HEK293 (cell line): ENCODE measurements at regions not wholly inside any gene's neighbourhood (a gene's known extent, or its start where the extent isn't known, plus 50 kb on each side); places are given as distances from the start of the nearest gene placed in this dataset.

Experiments used
- CTCF ChIA-PET: fragments of 350-600 bp; formaldehyde crosslinking; extraction: SDS; loops from one replicate; lab custom pipeline; 2021; ENCODE audit warnings: antibody characterized with exemption; lab: Yijun Ruan, JAX
- POLR2A ChIA-PET: fragments of 300-600 bp; formaldehyde crosslinking; extraction: SDS; loops from one replicate; lab custom pipeline; 2020; ENCODE audit warnings: antibody characterized with exemption, inconsistent platforms; lab: Yijun Ruan, JAX
- H3K27ac ChIP-seq: fragments of 200-500 bp; sonication (Bioruptor generic); 2 replicates; pipeline ENCODE4 v1.5.1; 2014; ENCODE audit warnings: low read depth, low read length, control low read depth, inconsistent platforms; ENCODE audit errors: extremely low read depth
- H3K36me3 ChIP-seq, 2 experiments: fragments of 200-500 bp in 1 of 2; sonication (Bioruptor generic) in 1 of 2; 1 replicate in 1 of 2; 2 replicates in 1 of 2; pipeline ENCODE4 v1.5.1; 2014 to 2017; ENCODE audit warnings: inconsistent platforms in 2 of 2, low read length in 2 of 2; ENCODE audit not compliant: control insufficient read depth in 2 of 2, insufficient read depth in 1 of 2
- H3K4me1 ChIP-seq: fragments of 200-500 bp; sonication (Bioruptor generic); 2 replicates; pipeline ENCODE4 v1.5.1; 2014; ENCODE audit warnings: mild to moderate bottlenecking, low read length, inconsistent platforms; ENCODE audit not compliant: control insufficient read depth, insufficient read depth
- H3K4me3 ChIP-seq: 2 replicates; pipeline ENCODE4 v1.5.1; 2011; ENCODE audit warnings: low read depth, mild to moderate bottlenecking, control low read depth, low read length, moderate library complexity
- H3K9me3 ChIP-seq: fragments of 200-500 bp; sonication (Bioruptor generic); 2 replicates; pipeline ENCODE4 v1.5.1; 2014; ENCODE audit warnings: low read depth, low read length, inconsistent platforms; ENCODE audit not compliant: control insufficient read depth, insufficient read depth
- FEZF1 ChIP-seq: fragments of 450-650 bp; formaldehyde crosslinking; IDR thresholded peaks from 2 replicates; pipeline ENCODE4 v1.5.1; 2016; ENCODE audit warnings: missing biosample characterization, missing genetic modification characterization
- GLI4 ChIP-seq: fragments of 450-650 bp; formaldehyde crosslinking; IDR thresholded peaks from 2 replicates; pipeline ENCODE4 v1.5.1; 2016; ENCODE audit warnings: missing biosample characterization, missing genetic modification characterization
- KLF1 ChIP-seq: fragments of 450-650 bp; formaldehyde crosslinking; IDR thresholded peaks from 2 replicates; pipeline ENCODE4 v1.5.1; 2016; ENCODE audit warnings: missing biosample characterization, missing genetic modification characterization
- MEIS1 ChIP-seq: sonication (generic); formaldehyde crosslinking; IDR thresholded peaks from 2 replicates; pipeline ENCODE4 v1.8.1; 2022; ENCODE audit warnings: missing genetic modification reagents, mild to moderate bottlenecking, borderline replicate concordance
- MYNN ChIP-seq: fragments of 450-650 bp; formaldehyde crosslinking; IDR thresholded peaks from 2 replicates; pipeline ENCODE4 v1.5.1; 2016; ENCODE audit warnings: missing biosample characterization, missing genetic modification characterization, borderline replicate concordance
- OSR2 ChIP-seq: fragments of 450-650 bp; formaldehyde crosslinking; IDR thresholded peaks from 2 replicates; pipeline ENCODE4 v1.5.1; 2016; ENCODE audit warnings: missing biosample characterization, missing genetic modification characterization
- SALL2 ChIP-seq: fragments of 450-650 bp; formaldehyde crosslinking; IDR thresholded peaks from 2 replicates; pipeline ENCODE4 v1.5.0; 2017; ENCODE audit warnings: missing biosample characterization, mild to moderate bottlenecking, missing genetic modification characterization, borderline replicate concordance
- ZBTB17 ChIP-seq: fragments of 450-650 bp; formaldehyde crosslinking; IDR thresholded peaks from 2 replicates; pipeline ENCODE4 v1.5.1; 2016; ENCODE audit warnings: missing biosample characterization, missing genetic modification characterization
- ZFP37 ChIP-seq: fragments of 450-650 bp; formaldehyde crosslinking; IDR thresholded peaks from 2 replicates; pipeline ENCODE4 v1.5.1; 2016; ENCODE audit warnings: missing biosample characterization, missing genetic modification characterization
- ZNF121 ChIP-seq: fragments of 450-650 bp; formaldehyde crosslinking; IDR thresholded peaks from 2 replicates; pipeline ENCODE4 v1.5.1; 2016; ENCODE audit warnings: missing biosample characterization, missing genetic modification characterization
- ZNF19 ChIP-seq: fragments of 450-650 bp; formaldehyde crosslinking; IDR thresholded peaks from 2 replicates; pipeline ENCODE4; 2016; ENCODE audit warnings: missing biosample characterization, missing genetic modification characterization, low read depth
- ZNF2 ChIP-seq: fragments of 450-650 bp; formaldehyde crosslinking; IDR thresholded peaks from 2 replicates; pipeline ENCODE4 v1.5.1; 2016; ENCODE audit warnings: missing biosample characterization, missing genetic modification characterization
- ZNF211 ChIP-seq: fragments of 450-650 bp; formaldehyde crosslinking; IDR thresholded peaks from 2 replicates; pipeline ENCODE4 v1.5.1; 2016; ENCODE audit warnings: low read depth, missing biosample characterization, missing genetic modification characterization
- ZNF391 ChIP-seq: fragments of 450-650 bp; formaldehyde crosslinking; IDR thresholded peaks from 2 replicates; pipeline ENCODE4 v1.5.1; 2016; ENCODE audit warnings: low read depth, missing biosample characterization, missing genetic modification characterization, borderline replicate concordance
- ZNF514 ChIP-seq: fragments of 450-650 bp; formaldehyde crosslinking; IDR thresholded peaks from 2 replicates; pipeline ENCODE4 v1.5.1; 2016; ENCODE audit warnings: missing biosample characterization, missing genetic modification characterization
- ZNF544 ChIP-seq: fragments of 450-650 bp; formaldehyde crosslinking; IDR thresholded peaks from 2 replicates; pipeline ENCODE4 v1.5.0; 2017; ENCODE audit warnings: missing biosample characterization, missing genetic modification characterization
- ZNF623 ChIP-seq: fragments of 450-650 bp; formaldehyde crosslinking; IDR thresholded peaks from 2 replicates; pipeline ENCODE4 v1.5.1; 2016; ENCODE audit warnings: missing biosample characterization, missing genetic modification characterization
- ZNF654 ChIP-seq: fragments of 450-650 bp; formaldehyde crosslinking; IDR thresholded peaks from 2 replicates; pipeline ENCODE4 v1.5.1; 2016; ENCODE audit warnings: low read depth, missing biosample characterization, missing genetic modification characterization
- ZNF658 ChIP-seq: fragments of 450-650 bp; formaldehyde crosslinking; IDR thresholded peaks from 2 replicates; pipeline ENCODE4; 2016; ENCODE audit warnings: missing biosample characterization, missing genetic modification characterization
- ZNF677 ChIP-seq: fragments of 450-650 bp; IDR thresholded peaks from 2 replicates; pipeline ENCODE4 v1.5.0; 2018; ENCODE audit warnings: missing biosample characterization, mild to moderate bottlenecking, missing genetic modification characterization, moderate library complexity
- ZNF76 ChIP-seq: fragments of 450-650 bp; formaldehyde crosslinking; IDR thresholded peaks from 2 replicates; pipeline ENCODE4; 2016; ENCODE audit warnings: low read depth, missing biosample characterization, missing genetic modification characterization, borderline replicate concordance
- ZNF768 ChIP-seq: fragments of 450-650 bp; formaldehyde crosslinking; IDR thresholded peaks from 2 replicates; pipeline ENCODE4 v1.5.1; 2018; ENCODE audit warnings: missing biosample characterization, mild to moderate bottlenecking, missing genetic modification characterization
- ZNF792 ChIP-seq: fragments of 450-650 bp; formaldehyde crosslinking; IDR thresholded peaks from 2 replicates; pipeline ENCODE4 v1.5.1; 2016; ENCODE audit warnings: missing biosample characterization, missing genetic modification characterization
- TF ChIP-seq, protein P1 (sequence below): fragments of 450-650 bp; formaldehyde crosslinking; IDR thresholded peaks from 2 replicates; pipeline ENCODE4 v1.5.1; 2016; ENCODE audit warnings: missing biosample characterization, missing genetic modification characterization
- TF ChIP-seq, protein P2 (sequence below): fragments of 450-650 bp; formaldehyde crosslinking; optimal IDR thresholded peaks from 2 replicates; pipeline ENCODE3; 2016; ENCODE audit warnings: missing biosample characterization, mild to moderate bottlenecking, missing genetic modification characterization
- TF ChIP-seq, protein P3 (sequence below): fragments of 450-650 bp; formaldehyde crosslinking; IDR thresholded peaks from 2 replicates; pipeline ENCODE4 v1.5.1; 2016; ENCODE audit warnings: missing biosample characterization, missing genetic modification characterization

DNA sequence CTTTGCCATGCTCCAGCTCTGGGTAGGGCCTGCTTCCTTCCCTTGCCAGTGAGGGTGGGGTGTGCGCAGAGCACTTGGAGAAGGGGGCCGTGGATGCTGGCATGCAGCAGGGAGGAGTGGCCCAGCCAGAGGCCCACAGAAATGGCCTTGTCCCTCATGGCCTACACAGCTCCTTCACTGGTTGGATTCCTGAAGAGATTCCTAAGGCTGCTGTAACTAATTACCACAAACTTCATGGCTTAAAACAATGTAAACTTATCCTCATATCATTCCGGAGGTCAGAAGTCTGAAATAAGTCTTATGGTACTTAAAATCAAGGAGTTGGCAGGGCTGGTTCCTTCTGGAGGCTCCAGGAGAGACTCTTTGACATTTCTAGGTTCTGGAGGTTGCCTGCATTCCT, 195.2 kb downstream of the GLI2 start:
- H3K27ac ChIP-seq = no peak overlapping the region
- peaks cover 15% of the 10 kb centered on the region for H3K4me1 ChIP-seq
- TF ChIP-seq ZNF211 (no peak), ZNF768 (no peak), ZFP37 (no peak), ZNF121 (no peak), ZNF2 (no peak), ZNF654 (no peak), ZNF677 (tag by site-specific recombination) (no peak), ZNF76 (tag by site-specific recombination) (no peak), ZNF19 (tag by site-specific recombination) (no peak), KLF1 (no peak), GLI4 (no peak), MEIS1 (CRISPR knock-in tag) (no peak), ZNF792 (tag by site-specific recombination) (no peak), OSR2 (tag by site-specific recombination) (no peak), ZNF391 (tag by site-specific recombination) (no peak), MYNN (tag by site-specific recombination) (no peak), ZNF658 (tag by site-specific recombination) (no peak)
- no peak overlapping the region for H3K4me3 ChIP-seq
- no peaks in the 10 kb centered on the region for H3K9me3 ChIP-seq
- POLR2A ChIA-PET = no interaction called here
- H3K36me3 ChIP-seq = peaks cover 0 to 7% of the 10 kb centered on the region in 2 experiments; a peak in 2 of 3 replicates
- CTCF ChIA-PET = no interaction called here

DNA sequence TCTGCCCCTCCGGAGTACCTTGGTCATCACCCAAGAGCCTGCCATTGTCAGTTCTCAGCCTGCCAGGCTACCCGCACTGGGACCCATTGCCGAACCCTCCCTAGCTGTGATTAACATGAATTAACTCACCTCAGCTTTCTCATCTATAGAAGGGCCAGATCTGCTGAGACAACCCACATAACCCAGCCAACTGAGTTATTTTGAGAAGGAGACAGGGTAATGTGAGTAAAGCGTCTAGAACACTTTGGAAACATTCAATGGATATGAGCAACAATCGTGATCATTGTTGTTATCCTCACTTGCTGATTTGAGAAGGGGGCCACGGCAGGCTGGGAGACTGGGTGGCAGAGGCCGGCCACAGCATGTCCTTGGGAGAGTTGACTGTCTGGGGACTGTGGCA, 196.8 kb downstream of the GLI2 start:
- H3K9me3 ChIP-seq = no peaks in the 10 kb centered on the region
- CTCF ChIA-PET = interaction anchor here (0.6 to 1.8 kb wide), 3 partner anchors 26 to 663 kb away, joined by 3 to 4 read pairs (median 3); no protein-coding TSS in a partner anchor
- H3K27ac ChIP-seq = no peak overlapping the region
- H3K36me3 ChIP-seq = peaks cover 0 to 7% of the 10 kb centered on the region in 2 experiments; a peak in 1 of 3 replicates
- TF ChIP-seq ZNF211 = no peak
- no peak for TF ChIP-seq ZBTB17 (tag by site-specific recombination)
- no peak for TF ChIP-seq ZNF121
- no peak for TF ChIP-seq SALL2
- TF ChIP-seq ZNF677 (tag by site-specific recombination) = no peak
- TF ChIP-seq, protein P1, sequence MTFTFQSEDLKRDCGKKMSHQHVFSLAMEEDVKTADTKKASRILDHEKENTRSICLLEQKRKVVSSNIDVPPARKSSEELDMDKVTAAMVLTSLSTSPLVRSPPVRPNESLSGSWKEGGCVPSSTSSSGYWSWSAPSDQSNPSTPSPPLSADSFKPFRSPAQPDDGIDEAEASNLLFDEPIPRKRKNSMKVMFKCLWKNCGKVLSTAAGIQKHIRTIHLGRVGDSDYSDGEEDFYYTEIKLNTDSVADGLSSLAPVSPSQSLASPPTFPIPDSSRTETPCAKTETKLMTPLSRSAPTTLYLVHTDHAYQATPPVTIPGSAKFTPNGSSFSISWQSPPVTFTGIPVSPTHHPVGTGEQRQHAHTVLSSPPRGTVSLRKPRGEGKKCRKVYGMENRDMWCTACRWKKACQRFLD (tag by site-specific recombination) = no peak
- TF ChIP-seq, protein P2, sequence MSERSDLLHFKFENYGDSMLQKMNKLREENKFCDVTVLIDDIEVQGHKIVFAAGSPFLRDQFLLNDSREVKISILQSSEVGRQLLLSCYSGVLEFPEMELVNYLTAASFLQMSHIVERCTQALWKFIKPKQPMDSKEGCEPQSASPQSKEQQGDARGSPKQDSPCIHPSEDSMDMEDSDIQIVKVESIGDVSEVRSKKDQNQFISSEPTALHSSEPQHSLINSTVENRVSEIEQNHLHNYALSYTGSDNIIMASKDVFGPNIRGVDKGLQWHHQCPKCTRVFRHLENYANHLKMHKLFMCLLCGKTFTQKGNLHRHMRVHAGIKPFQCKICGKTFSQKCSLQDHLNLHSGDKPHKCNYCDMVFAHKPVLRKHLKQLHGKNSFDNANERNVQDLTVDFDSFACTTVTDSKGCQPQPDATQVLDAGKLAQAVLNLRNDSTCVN (tag by site-specific recombination) = no peak
- no peak for TF ChIP-seq FEZF1
- TF ChIP-seq ZNF623 (tag by site-specific recombination) = no peak
- TF ChIP-seq ZNF76 (tag by site-specific recombination) = no peak
- TF ChIP-seq, all 188 proteins: peak for 0
- H3K4me1 ChIP-seq = peaks cover 22% of the 10 kb centered on the region
- POLR2A ChIA-PET = no interaction called here
- H3K4me3 ChIP-seq = no peak overlapping the region

DNA sequence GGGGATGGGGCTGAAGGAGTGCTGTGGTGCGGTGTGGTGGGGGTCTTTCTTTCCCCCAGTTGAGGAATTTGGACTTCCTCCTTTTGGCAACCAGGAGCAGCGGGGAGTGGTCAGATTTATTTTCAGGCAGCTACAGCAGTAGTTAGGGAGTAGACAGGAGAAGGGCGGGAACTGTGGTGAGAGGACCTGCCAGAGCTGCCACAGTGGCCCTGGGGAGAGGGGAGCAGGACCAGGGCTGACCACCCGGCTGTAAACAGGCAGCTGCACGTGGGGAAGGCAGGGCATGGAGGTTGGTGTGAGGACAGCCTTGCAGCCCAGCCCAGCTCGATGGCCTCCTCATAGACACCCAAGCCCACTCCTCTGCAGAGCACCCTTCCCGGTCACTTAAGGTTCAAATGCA, 197.2 kb downstream of the GLI2 start:
- no peak overlapping the region for H3K4me3 ChIP-seq
- CTCF ChIA-PET = interaction anchor here (0.6 to 1.8 kb wide), 3 partner anchors 25 to 663 kb away, joined by 3 to 4 read pairs (median 3); no protein-coding TSS in a partner anchor
- no peaks in the 10 kb centered on the region for H3K9me3 ChIP-seq
- H3K4me1 ChIP-seq = peaks cover 26% of the 10 kb centered on the region
- POLR2A ChIA-PET = no interaction called here
- H3K36me3 ChIP-seq = peaks cover 0 to 7% of the 10 kb centered on the region in 2 experiments; a peak in 1 of 3 replicates
- H3K27ac ChIP-seq = no peak overlapping the region
- TF ChIP-seq, protein P3, sequence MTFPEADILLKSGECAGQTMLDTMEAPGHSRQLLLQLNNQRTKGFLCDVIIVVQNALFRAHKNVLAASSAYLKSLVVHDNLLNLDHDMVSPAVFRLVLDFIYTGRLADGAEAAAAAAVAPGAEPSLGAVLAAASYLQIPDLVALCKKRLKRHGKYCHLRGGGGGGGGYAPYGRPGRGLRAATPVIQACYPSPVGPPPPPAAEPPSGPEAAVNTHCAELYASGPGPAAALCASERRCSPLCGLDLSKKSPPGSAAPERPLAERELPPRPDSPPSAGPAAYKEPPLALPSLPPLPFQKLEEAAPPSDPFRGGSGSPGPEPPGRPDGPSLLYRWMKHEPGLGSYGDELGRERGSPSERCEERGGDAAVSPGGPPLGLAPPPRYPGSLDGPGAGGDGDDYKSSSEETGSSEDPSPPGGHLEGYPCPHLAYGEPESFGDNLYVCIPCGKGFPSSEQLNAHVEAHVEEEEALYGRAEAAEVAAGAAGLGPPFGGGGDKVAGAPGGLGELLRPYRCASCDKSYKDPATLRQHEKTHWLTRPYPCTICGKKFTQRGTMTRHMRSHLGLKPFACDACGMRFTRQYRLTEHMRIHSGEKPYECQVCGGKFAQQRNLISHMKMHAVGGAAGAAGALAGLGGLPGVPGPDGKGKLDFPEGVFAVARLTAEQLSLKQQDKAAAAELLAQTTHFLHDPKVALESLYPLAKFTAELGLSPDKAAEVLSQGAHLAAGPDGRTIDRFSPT (tag by site-specific recombination) = no peak
- no peak for TF ChIP-seq ZNF544 (tag by site-specific recombination)
- no peak for TF ChIP-seq ZNF514 (tag by site-specific recombination)
- TF ChIP-seq ZNF121 = no peak
